Right lobe of liver (tissue), 6 donors: ENCODE measurements at regions not wholly inside any gene's neighbourhood (a gene's known extent, or its start where the extent isn't known, plus 50 kb on each side); places are given as distances from the start of the nearest gene placed in this dataset.

Experiments used
- ATAC-seq, 4 donors: fragments of 200-7000 bp; cut with Tn5 transposase; one replicate each; pipeline ENCODE4 v1.9.1; 2020; ENCODE audit warnings: mild to moderate bottlenecking in 4 of 4, moderate library complexity in 4 of 4
- DNase-seq, 3 donors: peaks; one replicate each; pipeline ENCODE4 v3.0.0-alpha.2; 2020
- H3K27ac ChIP-seq, 3 donors: fragments of 200-600 bp; one replicate each; pipeline ENCODE4 v1.8.0; 2022
- H3K27me3 ChIP-seq, 2 donors: fragments of 200-600 bp; one replicate each; pipeline ENCODE4 v1.8.0; 2022
- H3K36me3 ChIP-seq, 4 donors: fragments of 200-600 bp; sonication (generic) in 1 of 4; one replicate each; pipeline versions ENCODE4 v1.5.1 to v1.8.0; 2017 to 2022; ENCODE audit warnings: control low read depth in 1 of 4
- H3K4me1 ChIP-seq, 4 donors: fragments of 200-600 bp; sonication (generic) in 1 of 4; one replicate each; pipeline versions ENCODE4 v1.5.1 to v1.8.0; 2017 to 2022; ENCODE audit warnings: control low read depth in 1 of 4
- H3K4me3 ChIP-seq, 3 donors: fragments of 200-600 bp; one replicate each; pipeline ENCODE4 v1.8.0; 2022
- H3K9me3 ChIP-seq, 4 donors: fragments of 200-600 bp; sonication (generic) in 1 of 4; one replicate each; pipeline versions ENCODE4 v1.5.1 to v1.8.0; 2017 to 2022; ENCODE audit warnings: control low read depth in 1 of 4
- CTCF ChIP-seq, 4 donors: fragments of 200-600 bp in 3 of 4; fragments of 450-650 bp in 1 of 4; IDR thresholded peaks; one replicate each; pipeline versions ENCODE4 v1.5.1 to v1.8.0; 2016 to 2022; ENCODE audit warnings: antibody characterized with exemption in 4 of 4, mild to moderate bottlenecking in 2 of 4
- POLR2A ChIP-seq: fragments of 450-650 bp; IDR thresholded peaks from one replicate; pipeline ENCODE4 v1.6.1; 2017; ENCODE audit warnings: antibody characterized with exemption, mild to moderate bottlenecking
- WGBS: methylation state at CpG from one replicate; pipeline ENCODE4 v1.1.6; 2018; ENCODE audit warnings: low coverage, low lambda C conversion rate; ENCODE audit not compliant: insufficient coverage; ENCODE audit errors: missing lambda C conversion rate; 5-methylcytosine and 5-hydroxymethylcytosine counted together
- intact Hi-C, 2 donors: fragments of 100-400 bp; cut with DNase I; formaldehyde crosslinking; loops; one replicate each; pipeline versions ENCODE4 v1.11.2 to v1.14.1; 2022
- donor health status: DM: no; HTN: yes; CAD: no.
- donor health status: DM: no; HTN: no; CAD: no.
- donor health status: DM: no; HTN: no; CAD: no.
- donor health status: DM: no; HTN: yes; CAD: no.
- donor health status: DM: no; HTN: yes; CAD: no.

GRCh38 chr18:44409515-44409914 is 271.2 kb upstream of the SETBP1 start:
- no peaks in the 10 kb centered on the region for H3K4me1 ChIP-seq
- ATAC-seq, result no peak

GRCh38 chr18:44410740-44411139 is 269.9 kb upstream of the SETBP1 start:
- intact Hi-C loops, result no loop called here
- H3K9me3 ChIP-seq, result no peaks in the 10 kb centered on the region
- no peak for TF ChIP-seq POLR2A
- TF ChIP-seq CTCF (IDR thresholded peaks at IDR 0.05), result no peak

More at GRCh38 chr18:44409515-44409914, 271.2 kb upstream of the SETBP1 start:
- Histone ChIP-seq H3K36me3 (no peaks in the 10 kb centered on the region), H3K27ac (no peak overlapping the region), H3K27me3 (no peaks in the 10 kb centered on the region), H3K9me3 (no peaks in the 10 kb centered on the region), H3K4me3 (no peak overlapping the region)
- TF ChIP-seq CTCF (IDR thresholded peaks at IDR 0.05) (no peak), POLR2A (no peak)
- intact Hi-C loops, result no loop called here
- no peak for DNase-seq
- WGBS, result 36% methylated on average over 1 of the region's 1 CpG

GRCh38 chr18:44411262-44411905 is 269.3 kb upstream of the SETBP1 start:
- intact Hi-C loops, result no loop called here
- TF ChIP-seq CTCF (IDR thresholded peaks at IDR 0.05) (no peak), POLR2A (no peak)
- Histone ChIP-seq H3K4me1 (no peaks in the 10 kb centered on the region), H3K36me3 (no peaks in the 10 kb centered on the region), H3K27me3 (no peaks in the 10 kb centered on the region), H3K4me3 (no peak overlapping the region), H3K27ac (no peak overlapping the region), H3K9me3 (no peaks in the 10 kb centered on the region)
- ATAC-seq (no peak), DNase-seq (no peak)

More at GRCh38 chr18:44410740-44411139, 269.9 kb upstream of the SETBP1 start:
- no peak for ATAC-seq
- Histone ChIP-seq H3K27me3 (no peaks in the 10 kb centered on the region), H3K27ac (no peak overlapping the region), H3K36me3 (no peaks in the 10 kb centered on the region), H3K4me3 (no peak overlapping the region), H3K4me1 (no peaks in the 10 kb centered on the region)
- no peak for DNase-seq

- intact Hi-C loops, result no loop called here
- Histone ChIP-seq H3K4me1 (no peaks in the 10 kb centered on the region), H3K36me3 (no peaks in the 10 kb centered on the region), H3K9me3 (no peaks in the 10 kb centered on the region), H3K27me3 (no peaks in the 10 kb centered on the region), H3K27ac (no peak overlapping the region), H3K4me3 (no peak overlapping the region)
- DNase-seq (no peak), ATAC-seq (no peak)
- 26% methylated on average over 2 of the region's 2 CpGs for WGBS
- TF ChIP-seq POLR2A, result no peak
These were observed 268.7 kb upstream of the SETBP1 start for GRCh38 chr18:44411976-44412375.

GRCh38 chr18:44423814-44424644 is 256.7 kb upstream of the SETBP1 start:
- Histone ChIP-seq H3K9me3 (no peaks in the 10 kb centered on the region), H3K4me1 (no peaks in the 10 kb centered on the region), H3K27ac (no peak overlapping the region), H3K4me3 (no peak overlapping the region), H3K36me3 (no peaks in the 10 kb centered on the region), H3K27me3 (no peaks in the 10 kb centered on the region)
- 34% methylated on average over 7 of the region's 7 CpGs for WGBS
- DNase-seq, result no peak
- intact Hi-C loops, result no loop called here
- no peak for ATAC-seq
- TF ChIP-seq CTCF (IDR thresholded peaks at IDR 0.05) (no peak), POLR2A (no peak)
